Fibroblast of the aortic adventitia (primary cell): ENCODE measurements at regions not wholly inside any gene's neighbourhood (a gene's known extent, or its start where the extent isn't known, plus 50 kb on each side); places are given as distances from the start of the nearest gene placed in this dataset.

Source experiments
- DNase-seq: peaks from one replicate; pipeline ENCODE4 v3.0.0-alpha.2; 2010; ENCODE audit warnings: low read depth
- H3K4me3 ChIP-seq: 2 replicates; pipeline ENCODE4 v1.5.1; 2011; ENCODE audit warnings: low read depth, mild to moderate bottlenecking, control low read depth, low read length, moderate library complexity
- TF ChIP-seq, protein P1 (sequence below): IDR thresholded peaks from 2 replicates; pipeline ENCODE4 v1.5.1; 2011; ENCODE audit warnings: mild to moderate bottlenecking, low read length, control low read depth, inconsistent platforms; ENCODE audit not compliant: insufficient read depth

DNA sequence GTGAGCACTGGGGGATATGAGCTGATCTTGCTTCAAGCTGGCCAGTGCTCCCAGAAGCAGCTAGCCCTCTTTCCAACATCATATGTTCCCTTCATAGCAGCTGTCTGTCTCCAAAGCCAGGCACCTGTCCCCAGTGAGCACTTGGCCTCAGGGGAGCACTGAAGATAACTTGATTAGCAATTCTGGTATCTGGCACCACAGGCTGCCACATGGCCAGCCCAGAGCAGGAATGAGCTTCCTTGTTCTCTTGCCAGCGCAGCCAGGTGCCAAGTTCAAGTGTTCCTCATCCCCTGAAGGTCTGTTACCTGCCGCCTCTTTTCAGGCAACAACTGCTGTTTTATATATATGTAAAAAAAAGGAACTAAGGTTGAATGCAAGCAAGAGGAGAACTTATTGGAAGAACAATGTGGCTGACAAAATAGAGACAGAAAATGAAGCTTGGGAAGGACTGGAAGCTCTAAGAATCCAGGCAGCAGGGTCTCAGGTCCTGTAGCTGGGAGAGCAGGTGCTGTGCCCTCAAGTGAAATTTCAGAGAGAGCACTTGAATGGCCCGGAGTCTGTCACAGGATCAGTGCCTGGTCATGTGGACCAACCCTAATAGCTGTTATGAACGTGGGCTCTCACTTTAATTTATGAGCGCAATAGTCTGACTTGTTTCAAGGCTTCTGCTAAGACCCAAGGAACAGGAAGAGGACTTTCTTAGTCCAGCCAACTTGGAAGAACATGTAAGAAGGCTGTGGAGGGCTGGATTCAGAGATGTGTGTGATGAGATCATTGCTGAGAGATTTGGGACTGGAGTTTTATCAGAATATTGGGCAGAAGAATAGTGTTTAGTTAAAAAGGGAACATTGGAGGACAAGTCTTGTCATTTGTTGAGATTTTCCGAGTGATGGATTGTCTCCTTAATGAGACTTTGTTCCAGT lies 267.2 kb downstream of the GLRX3 start:
- TF ChIP-seq, protein P1, sequence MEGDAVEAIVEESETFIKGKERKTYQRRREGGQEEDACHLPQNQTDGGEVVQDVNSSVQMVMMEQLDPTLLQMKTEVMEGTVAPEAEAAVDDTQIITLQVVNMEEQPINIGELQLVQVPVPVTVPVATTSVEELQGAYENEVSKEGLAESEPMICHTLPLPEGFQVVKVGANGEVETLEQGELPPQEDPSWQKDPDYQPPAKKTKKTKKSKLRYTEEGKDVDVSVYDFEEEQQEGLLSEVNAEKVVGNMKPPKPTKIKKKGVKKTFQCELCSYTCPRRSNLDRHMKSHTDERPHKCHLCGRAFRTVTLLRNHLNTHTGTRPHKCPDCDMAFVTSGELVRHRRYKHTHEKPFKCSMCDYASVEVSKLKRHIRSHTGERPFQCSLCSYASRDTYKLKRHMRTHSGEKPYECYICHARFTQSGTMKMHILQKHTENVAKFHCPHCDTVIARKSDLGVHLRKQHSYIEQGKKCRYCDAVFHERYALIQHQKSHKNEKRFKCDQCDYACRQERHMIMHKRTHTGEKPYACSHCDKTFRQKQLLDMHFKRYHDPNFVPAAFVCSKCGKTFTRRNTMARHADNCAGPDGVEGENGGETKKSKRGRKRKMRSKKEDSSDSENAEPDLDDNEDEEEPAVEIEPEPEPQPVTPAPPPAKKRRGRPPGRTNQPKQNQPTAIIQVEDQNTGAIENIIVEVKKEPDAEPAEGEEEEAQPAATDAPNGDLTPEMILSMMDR, result no peak
- H3K4me3 ChIP-seq, result no peak overlapping the region

DNA sequence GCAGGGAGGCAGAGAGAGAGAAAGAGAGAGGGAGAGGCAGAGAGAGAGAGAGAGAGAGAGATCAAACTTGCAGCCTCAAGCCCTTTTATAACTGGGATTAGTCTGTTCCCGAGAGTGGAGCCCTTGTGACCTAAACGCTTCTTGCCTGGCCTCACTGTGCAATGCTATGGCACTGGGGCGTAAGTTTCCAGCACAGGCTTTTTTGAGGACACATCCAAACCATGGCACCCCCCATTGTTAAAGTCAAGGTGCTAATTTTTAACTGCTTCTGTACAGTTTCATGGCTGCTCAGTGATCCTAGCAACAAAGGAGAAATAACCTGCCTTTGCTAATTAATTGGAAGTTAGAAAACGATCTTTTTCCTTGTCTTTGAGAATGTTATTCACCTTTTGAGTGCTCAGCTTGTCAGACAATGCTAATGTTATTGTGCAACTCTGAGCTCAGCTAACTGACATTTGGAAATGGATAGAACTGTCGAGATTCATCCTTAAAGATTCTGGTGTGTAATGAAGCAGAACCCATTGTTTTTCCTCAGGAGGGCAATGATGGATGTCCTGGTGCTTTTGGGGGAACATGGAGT lies 268.4 kb downstream of the GLRX3 start:
- TF ChIP-seq, protein P1, result no peak
- no peak for DNase-seq
- no peak overlapping the region for H3K4me3 ChIP-seq

More for the DNA sequence above, 267.2 kb downstream of the GLRX3 start:
- DNase-seq, result no peak

DNA sequence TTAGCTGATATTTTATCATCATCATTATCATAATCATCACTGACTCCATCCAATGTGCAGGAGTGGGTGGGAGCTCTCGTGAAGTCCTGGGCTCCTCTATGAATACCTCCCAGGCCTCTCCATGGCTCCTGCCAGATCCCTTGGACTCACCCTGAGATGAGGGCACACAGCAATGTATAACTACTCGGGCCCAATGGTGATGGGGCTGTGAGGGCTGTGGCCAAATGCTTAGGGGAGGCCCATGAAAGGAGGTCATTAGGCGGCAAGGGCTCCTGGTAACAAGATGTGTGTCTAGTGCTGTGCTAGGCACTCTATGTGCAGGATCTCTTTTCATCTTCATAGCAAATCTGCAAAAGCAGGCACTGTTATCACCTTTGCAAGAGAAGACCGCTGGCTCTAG lies 270.9 kb downstream of the GLRX3 start:
- TF ChIP-seq, protein P1, result no peak
- H3K4me3 ChIP-seq, result no peak overlapping the region
- DNase-seq, result no peak

DNA sequence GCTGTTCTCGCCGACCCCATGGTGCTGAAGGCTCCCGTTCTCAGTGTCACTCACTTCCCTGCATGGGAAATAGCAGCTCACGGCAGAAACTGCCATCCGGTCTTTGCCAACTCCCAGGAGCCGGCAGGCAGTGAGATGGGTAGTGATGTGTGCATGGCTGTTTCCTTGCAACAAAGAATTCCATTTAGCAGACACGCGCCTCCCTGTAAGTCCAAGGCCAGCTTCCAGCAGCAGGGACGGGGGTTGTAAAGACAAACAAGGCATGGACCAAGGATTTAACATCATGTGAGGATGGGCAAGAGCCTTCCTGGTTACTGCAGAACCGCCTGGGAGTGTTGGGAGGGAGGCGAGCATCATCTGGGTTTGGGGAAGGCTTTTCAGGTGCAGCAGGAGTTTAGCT lies 273.1 kb downstream of the GLRX3 start:
- H3K4me3 ChIP-seq, result no peak overlapping the region
- no peak for DNase-seq
- TF ChIP-seq, protein P1, result no peak

DNA sequence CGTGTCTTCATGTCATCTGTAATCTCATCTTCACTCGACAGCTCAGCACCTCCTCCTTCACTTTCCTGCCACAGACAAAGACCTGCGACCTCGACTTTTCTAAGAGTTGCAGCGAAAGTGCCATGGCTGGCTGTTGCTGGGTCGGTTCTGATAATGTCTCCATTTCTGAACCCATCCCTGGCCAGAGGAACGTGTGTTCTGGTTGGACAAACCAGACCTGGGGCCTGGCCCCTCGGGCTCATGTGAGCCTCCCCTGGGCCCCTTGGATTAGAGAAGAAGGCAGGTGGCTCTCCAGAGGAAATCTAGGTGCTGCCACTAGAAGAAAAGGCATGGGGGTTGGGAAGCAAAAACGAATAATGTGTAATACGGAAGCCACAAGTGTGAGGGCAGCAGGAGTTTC lies 273.7 kb downstream of the GLRX3 start:
- H3K4me3 ChIP-seq, result no peak overlapping the region
- DNase-seq, result no peak
- TF ChIP-seq, protein P1, result no peak

DNA sequence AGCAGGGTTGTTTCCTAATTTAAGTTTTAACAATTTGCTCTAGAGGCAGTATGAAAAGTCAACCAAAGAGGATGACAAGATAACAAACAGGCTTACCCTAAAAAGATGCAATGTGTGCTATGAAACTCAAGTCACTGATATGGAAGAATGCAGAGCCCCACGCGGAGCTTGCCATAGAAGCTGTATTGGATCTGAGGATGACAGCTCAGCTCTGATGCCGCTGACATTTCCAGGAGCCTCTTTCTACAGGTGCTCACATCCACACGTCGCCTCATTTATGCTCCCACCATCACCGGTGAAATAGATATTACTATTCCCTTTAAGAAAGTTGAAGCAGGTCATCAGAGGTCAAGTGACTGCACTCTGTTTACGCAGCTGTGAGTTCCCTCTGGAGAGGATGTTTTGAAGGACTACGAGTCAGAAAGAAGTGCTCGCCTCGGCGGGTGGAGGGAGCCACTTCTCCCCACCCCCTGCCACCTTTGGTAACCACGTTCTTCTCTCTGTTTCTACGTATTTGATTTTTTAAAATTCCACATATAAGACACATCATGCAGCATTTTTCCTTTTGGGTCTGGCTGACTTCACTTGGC lies 275.4 kb downstream of the GLRX3 start:
- H3K4me3 ChIP-seq, result no peak overlapping the region
- DNase-seq, result no peak
- TF ChIP-seq, protein P1, result no peak
